ENCODE measurements at regions not wholly inside any gene's neighbourhood (a gene's known extent, or its start where the extent isn't known, plus 50 kb on each side); places are given as distances from the start of the nearest gene placed in this dataset.
"Not testable (repeated sequence)": the region's sequence is repeated elsewhere in the genome, so short reads cannot be mapped to it uniquely, and the experiment has no call there.

DNA sequence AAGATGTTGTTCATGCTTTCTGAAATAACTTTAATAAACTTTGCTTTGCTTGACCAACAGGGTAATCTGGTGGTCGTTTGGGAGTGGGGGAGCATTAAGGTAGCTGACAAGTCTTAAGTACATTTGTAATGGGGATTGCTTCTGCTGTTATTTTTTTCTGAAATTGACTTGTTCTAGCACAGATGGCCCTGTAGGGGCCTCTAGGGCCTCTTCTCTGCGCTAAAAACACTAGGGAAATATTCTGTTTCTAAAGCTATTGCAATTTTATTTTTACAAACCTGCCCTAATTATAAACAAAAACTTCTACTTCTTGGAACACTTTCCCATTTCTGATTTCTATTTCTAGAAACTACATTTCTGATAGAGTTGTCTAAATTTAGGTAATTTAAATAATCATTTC, 191.3 kb upstream of the KCNJ3 start:
- DNase-seq: no peak

DNA sequence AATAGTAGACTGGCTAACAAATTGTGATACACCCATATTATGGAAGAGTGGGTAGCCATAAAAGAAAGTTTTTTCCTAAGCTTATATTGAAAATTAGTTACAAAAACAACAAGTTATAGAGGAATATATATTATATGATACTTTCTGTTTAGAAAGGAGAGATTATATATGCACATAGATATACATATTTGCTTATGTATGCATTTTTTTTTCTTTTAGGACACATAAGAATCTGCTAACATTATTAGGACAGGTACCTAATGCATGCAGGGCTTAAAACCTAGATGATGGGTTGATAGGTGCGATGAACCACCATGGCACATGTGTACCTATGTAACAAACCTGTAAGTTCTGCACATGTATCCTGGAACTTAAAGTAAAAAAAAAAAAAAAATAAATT, 179.6 kb upstream of the KCNJ3 start:
- no peak for DNase-seq

DNA sequence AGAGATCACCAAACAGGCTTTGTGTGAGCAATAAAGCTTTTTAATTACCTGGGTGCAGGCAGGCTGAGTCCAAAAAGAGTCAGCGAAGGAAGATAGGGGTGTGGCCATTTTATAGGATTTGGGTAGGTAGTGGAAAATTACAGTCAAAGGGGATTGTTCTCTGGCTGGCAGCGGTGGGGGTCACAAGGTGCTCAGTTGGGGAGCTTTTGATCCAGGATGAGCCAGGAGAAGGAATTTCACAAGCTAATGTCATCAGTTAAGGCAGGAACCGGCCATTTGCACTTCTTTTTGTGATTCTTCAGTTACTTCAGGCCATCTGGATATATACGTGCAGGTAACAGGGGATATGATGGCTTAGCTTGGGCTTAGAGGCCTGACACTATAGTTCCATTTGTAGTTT, 177.5 kb upstream of the KCNJ3 start:
- DNase-seq: not testable (repeated sequence)

DNA sequence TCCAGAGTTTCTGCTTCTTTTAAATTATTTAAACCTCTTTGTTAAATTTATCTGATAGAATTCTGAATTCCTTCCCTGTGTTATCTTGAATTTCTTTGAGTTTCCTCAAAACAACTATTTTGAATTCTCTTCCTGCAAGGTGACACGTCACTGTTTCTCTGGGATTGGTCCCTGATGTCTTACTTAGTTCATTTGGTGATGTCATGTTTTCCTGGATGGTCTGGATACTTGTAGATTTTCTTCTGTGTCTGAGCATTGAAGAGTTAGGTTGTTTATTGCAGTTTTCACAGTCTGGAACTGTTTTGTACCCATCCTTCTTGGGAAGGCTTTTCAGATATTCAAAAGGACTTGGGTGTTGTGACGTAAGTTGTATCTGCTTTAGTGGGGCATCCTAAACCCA, 172.3 kb upstream of the KCNJ3 start:
- DNase-seq: no peak

DNA sequence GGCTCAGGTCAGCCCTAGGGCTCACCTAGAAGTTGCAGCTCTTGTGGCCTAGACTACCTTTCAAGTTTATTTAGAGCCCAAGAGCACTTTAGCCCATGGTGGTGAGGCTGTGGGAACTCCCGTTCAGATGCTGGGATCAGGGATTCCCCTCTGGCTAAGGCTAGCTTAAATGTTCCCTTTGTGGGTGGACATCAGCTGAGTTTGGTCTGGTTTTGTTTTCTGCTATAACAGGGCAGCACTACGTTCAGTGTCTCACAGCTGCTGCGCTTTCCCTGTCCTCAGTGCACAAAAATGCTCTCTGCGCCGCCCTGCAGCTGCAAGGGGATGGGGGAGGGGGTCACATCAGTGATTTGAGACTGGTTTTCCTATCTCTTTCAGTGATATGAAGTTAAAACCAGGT, 170.5 kb upstream of the KCNJ3 start:
- no peak for DNase-seq

DNA sequence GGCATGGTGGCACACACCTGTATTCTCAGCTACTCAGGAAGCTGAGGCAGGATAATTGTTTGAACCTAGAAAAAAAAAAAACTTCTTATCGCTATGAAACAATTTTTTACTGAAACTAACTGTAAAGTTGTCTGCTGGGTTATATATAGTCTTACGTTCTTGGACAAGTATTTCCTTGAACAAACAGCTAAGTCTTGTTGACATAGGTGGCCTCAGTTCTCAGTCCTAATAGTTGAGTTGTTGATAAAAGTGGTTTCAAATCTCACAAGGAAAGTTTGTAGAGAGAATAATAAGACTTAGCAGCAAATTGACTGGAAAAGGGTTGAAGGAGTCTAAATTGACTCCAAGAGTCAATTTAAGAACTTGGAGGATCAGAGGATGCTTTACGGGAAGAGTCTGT, 166.5 kb upstream of the KCNJ3 start:
- DNase-seq: no peak

DNA sequence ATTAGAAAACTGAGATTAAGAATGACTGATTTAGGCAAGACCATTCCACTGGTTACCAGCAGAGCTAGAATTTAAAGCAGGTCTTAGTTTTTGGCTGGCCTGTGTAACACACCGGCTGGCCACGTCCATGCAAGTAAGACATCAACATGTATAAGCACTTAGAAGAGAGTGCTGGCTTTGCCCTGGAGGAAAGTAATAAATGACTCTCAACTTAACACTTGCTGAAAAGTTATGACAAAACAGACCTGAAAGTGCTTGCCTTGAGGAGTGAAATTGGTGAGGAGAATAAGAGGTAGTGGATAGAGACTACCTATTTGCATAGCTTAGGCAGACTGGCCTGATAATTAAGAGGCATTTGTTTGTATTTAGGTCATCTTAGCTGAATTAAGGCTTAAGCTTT, 165.7 kb upstream of the KCNJ3 start:
- no peak for DNase-seq

DNA sequence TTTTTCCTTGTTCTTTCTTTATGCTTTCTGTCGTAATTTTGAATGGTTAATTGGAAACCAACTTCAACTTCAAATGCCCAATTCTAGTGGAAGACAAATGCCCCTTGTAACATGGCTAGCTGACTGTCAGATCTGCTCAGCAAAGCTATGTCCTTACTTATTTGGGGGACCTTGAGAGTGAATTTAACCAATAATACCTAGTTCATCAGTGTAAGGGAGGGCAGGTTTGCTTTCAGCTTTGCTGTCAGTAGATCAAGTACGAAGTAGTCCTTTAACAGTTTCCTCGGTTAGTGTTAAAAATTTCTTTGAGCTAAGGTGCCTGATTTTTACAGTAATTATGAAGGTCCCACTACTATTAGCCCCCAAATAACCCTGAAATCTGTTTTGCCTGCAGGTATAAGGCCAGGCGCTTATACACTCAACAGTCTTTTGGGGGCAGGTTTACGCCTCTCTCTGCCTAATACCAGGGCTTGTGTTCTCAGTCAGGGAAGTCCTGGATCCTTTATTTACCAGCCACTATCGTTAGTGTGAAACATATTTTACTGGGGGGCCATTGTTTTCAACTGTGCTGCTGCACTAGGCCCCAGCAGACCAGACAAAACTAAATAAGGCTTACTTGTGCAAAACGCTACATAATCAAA, 165.1 kb upstream of the KCNJ3 start:
- DNase-seq: no peak

DNA sequence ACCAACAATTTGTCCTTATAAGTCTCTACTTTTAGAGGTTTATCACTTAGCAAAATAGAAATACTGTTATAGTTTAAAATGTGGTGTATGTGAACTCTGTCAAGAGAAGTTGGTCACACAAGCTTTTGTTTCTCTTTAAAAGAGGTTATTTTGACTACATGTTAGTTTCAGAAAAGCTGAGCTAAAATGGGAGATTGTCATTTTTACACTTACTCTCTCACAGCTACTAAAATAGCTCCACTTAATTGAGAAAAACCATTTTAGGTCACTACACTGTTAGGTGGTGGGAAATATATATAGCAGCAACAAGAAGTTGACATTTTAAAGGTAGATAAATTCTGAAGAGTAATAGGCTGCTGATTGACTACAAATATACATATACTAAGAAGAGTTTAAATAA, 161.5 kb upstream of the KCNJ3 start:
- DNase-seq: no peak

DNA sequence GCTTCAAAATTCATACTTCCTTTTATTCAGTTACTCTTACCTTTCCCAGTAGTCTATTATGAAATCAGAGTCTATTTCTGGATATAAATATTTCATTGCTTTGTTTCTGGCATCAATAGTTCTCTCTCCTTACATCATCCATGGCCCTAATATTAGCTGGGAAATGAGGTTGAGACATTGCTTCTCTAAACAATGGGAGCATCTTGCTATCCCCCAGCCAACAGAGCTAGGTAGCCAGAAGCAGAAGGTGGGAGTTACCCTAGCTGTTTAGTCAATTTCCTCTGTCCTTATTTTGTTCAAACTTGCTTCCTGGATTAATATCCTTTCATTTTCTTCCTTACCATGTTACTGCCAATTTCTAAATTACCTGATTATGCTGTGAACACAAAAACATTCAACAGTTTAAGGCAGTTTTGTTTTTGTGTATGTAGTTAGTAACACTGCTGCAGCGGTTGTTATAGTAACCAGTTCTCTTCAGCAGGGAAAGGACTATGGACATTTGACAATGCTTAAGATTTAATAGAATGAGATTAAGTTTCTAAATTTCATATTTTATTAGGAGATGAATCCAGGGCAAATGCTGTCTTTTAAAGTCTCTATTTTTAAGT, 160.5 kb upstream of the KCNJ3 start:
- DNase-seq: no peak

DNA sequence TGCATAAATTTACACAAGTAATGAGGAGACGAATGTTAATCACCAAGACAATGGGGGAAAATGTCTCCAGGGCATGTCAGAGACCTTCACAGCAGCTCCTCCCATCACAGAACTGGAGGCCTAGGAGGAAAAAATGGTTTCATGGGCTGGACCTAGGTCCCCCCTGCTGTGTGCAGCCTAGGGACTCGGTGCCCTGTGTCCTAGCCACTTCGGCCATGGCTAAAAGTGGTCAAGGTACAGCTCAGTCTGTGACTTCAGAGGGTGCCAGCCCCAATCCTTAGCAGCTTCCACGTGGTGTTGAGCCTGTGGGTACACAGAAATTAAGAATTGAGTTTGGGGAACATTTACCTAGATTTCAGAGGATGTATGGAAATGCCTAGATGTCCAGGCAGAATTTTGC, 152.2 kb upstream of the KCNJ3 start:
- DNase-seq: no peak

DNA sequence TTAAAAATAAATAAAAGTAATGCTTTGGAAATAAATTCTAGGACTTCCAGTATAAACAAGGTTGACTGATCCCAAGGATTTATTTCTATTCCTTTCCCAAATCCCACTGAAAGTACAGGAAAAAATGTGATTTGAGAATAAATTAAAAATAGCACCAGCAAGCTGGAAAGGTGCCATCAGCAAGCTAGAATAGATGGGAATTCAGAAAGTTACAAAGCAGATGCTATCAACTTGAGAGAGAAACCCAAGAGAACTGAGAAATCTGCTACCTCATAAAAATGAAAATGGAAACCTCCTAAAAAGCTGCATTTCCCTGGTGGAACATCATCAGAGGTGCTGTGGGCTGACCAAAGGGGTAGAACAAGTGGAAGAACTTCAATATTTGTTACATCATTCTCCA, 148.6 kb upstream of the KCNJ3 start:
- no peak for DNase-seq

DNA sequence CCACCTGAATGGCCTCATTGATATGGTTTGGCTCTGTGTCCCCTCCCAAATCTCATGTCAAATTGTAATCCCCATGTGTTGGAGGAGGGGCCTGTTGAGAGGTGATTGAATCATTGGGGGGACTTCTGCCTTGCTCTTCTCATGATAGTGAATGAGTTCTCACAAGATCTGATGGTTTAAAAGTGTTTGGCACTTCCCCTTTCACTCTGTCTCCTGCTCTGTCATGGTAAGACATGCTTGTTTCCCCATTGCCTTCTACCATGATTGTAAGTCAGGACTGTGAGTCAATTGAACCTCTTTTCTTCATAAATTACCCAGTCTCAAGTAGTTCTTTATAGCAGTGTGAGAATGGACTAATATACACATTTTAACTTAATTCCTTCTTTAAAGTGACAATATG, 146.8 kb upstream of the KCNJ3 start:
- DNase-seq: no peak

DNA sequence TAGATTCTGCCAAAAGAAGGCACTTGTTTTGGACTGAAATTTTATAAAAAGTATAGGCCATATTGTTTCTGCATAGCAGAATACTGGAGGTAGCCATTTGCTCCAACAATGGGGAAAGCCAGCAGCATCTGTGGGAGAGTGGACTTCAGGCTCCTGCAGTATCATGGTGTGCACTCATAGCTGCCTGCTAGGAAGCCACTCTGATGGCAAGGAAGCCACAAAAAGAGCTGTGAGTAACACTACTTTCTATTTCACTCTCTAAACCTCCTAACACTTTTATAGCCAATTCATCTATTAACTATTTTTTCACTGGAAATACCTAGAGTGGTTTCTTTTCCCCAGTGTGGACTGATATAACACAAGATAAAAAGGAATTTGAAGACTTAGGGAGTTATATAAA, 144.4 kb upstream of the KCNJ3 start:
- no peak for DNase-seq

DNA sequence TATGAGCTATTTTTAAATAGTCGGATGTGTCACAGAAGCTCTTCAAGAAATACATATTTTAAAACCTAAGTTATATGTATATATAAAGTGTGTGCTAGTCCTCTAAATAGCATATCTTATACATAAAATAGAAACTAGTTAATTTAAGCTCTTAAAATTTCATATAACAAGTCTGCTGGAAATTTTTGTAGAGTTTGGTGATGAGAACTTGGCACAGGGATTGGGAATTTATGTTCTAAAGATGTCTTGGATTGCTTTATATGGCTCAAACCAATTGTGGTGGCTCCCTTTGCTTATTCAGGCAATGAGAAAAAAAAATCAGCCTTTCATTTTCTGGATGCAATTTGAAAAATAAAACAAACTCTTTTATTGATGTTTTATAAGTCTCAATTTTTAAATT, 142.8 kb upstream of the KCNJ3 start:
- no peak for DNase-seq

DNA sequence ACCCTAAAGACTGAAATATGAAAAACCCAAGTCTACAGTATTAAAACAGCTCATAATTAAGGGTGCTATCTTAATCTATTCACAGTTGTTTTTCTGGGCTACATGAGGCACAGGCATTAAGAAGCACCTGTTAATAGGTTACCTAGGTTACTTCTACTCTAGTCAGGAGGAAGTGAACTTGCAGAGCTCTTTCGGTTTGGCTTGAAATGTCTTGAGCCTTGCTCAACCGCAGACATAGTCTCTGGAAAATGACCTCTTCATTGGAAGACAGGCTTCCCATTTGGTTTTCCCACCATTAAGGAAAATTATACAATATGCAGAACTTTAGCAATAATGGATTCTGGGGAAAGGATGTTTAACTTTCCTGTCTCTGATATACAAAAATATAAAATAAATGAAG, 142.3 kb upstream of the KCNJ3 start:
- DNase-seq: no peak

DNA sequence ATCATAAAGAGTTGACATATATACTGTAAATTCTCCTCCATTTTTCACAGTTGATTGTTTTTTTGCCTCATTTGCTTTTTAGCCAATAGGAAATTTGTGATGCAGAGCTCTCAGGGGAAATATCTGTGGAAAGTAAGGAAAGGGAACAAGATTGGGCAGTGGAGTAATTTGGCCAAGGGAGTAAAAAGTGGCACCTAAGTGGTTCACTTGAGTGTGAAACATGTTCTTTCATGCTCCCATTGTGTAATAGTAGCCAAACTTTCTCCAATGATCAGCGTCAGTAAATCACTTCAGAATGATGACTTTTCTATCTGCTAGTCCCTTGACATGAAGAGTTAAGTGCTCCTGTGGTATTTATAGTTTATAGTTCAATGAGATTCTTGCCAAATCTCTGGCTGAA, 141.9 kb upstream of the KCNJ3 start:
- DNase-seq: no peak

DNA sequence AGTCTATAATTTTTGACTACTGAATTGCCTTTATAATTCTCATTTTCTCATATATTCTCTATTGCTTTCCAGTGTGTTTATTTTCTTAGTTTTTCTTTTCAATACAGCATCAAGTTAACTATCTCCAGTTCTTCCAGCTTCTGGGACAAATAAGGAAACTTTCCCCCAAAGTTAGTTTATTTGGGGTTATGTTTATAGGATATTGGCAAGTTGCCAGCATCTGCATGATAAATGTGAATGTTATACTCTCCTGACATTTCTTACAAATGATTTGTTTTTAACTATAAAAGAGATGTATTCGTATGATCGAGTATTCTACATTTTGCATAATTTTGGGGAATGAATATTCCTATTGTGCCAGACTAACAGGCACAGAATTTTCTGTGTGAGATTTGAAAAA, 140.6 kb upstream of the KCNJ3 start:
- DNase-seq: no peak

DNA sequence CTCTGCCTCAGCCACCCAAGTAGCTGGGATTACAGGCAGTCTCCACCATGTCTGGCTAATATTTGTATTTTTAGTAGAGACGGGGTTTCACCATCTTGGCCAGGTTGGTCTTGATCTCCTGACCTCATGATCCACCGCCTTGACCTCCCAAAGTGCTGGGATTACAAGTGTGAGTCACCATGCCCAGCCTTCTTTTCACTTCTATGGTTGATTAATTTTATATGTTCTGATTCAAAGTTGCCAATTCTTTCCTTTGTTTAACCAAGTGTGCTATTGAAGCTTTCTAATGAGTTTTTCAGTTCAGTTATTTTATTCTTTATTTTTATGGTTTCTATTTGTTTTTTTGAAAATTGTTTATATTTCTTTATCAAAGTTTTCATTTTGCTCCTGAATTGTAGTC, 133.1 kb upstream of the KCNJ3 start:
- no peak for DNase-seq

DNA sequence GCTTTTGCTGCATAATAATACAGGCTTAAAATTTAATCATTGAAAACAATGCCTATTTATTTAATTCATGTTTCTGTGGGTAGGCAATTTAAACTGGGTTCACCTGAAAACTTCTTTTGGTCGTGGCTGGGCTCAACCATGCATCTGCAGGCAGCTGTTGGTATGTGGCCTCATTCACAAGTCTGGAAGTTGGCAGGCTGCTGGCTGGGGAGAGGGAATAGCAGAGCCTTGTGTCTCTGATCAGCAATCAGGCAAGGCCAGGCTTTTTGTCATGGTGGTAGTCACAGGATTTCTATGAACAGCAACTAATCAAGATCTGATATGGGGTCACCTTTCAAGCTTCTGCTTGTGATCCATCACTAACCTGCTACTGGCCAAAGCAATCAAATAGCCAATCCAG, 130.1 kb upstream of the KCNJ3 start:
- DNase-seq: no peak

DNA sequence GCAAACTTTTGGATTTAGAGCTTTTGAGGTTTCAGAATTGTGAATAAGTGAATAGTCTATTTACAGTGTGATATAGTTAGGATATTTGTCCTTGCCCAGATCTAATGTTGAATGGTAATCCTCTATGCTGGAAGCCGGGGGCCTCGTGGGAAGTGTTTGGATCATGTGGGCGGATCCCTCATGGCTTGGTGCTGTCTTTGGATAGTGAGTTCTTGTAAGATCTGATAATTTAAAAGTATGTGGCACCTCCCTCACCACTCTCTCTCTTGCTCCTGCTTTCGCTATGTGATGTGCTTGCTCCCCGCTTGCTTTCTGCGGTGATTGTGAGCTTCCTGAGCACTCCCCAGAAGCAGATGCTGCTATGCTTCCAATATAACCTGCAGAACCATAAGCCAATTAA, 128.0 kb upstream of the KCNJ3 start:
- no peak for DNase-seq

DNA sequence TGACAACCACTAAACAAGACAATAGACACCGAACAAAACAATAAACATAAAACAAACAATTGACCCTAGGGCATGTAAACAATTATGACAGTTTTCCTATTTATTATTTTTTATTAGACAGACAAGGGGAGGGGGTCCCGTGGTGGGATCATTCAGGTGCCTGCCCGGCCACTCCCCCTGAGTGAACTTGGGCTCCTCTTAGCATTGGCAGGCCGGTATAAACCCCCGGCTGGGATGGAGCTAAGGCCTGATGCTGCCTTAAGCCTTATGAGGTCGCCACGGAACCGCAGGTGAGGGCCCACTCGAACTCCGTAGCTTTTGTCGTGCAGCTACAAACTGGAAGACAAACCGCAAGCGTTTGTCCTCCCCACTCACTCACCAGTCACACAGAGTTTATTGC, 121.8 kb upstream of the KCNJ3 start:
- not testable (repeated sequence) for DNase-seq

DNA sequence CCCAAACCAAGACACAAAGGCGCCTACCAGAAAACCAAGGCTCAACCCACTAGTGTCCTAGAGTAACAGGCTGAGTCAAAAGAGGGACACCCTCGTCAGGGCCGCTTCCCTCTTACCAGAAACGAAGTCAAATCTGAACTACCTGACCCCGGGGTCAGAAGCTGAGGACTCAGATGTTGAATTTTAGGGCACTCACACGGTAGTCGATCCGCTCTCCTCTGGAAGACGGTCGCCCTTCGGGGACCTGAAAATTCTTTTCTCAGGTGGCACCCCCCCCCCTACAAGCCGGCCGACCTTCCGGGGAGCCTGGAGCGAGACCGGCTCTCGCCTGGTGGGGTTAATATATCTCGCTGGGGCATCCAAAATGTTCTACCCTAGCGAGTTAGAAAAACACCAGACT, 121.1 kb upstream of the KCNJ3 start:
- DNase-seq: no peak

DNA sequence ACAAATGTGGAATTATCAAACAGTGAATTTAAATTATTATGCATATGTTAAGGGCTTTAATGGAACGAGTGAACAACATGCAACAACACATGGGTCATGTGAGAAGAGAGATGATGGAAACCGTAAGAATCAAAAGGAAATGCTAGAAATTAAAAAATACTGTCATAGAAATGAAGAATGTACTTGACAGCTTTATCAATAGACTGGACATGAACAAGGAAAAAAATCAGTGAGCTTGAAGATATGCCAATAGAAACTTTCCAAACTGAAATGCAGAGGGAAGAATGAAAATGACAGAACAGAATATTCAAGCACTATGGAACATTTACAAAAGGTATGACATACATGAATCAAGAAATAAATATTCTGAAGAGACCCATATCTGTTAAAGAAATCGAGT, 117.7 kb upstream of the KCNJ3 start:
- DNase-seq: no peak

DNA sequence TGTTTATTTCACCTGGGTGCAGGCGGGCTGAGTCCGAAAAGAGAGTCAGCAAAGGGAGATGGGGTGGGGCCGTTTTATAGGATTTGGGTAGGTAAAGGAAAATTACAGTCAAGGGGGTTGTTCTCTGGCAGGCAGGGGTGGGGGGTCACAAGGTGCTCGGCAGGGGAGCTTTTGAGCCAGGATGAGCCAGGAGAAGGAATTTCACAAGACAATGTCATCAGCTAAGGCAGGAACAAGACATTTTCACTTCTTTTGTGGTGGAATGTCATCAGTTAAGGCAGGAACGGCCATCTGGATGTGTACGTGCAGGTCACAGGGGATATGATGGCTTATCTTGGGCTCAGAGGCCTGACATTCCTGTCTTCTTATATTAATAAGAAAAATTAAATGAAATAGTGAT, 115.8 kb upstream of the KCNJ3 start:
- not testable (repeated sequence) for DNase-seq

DNA sequence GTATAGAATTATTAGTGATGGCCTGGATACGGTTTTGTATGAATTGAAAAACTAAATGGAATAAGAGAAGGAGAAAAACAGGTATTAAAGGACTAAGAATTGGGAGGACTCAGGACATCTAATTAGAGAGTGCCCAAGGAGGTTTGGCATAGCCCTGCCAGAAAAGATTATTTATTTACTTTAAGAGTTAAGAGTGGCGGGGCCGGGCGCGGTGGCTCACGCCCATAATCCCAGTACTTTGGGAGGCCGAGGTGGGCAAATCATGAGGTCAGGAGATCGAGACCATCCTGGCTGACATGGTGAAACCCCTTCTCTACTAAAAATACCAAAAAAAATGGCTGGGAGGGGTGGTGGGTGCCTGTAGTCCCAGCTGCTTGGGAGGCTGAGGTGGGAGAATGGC, 115.2 kb upstream of the KCNJ3 start:
- DNase-seq: not testable (repeated sequence)
